ENCODE measurements at regions not wholly inside any gene's neighbourhood (a gene's known extent, or its start where the extent isn't known, plus 50 kb on each side); places are given as distances from the start of the nearest gene placed in this dataset.

GRCh38 chr5:153030755-153031725 is 459.4 kb upstream of the GRIA1 start:
- DNase-seq, result no peak

- DNase-seq, result no peak
Observed at GRCh38 chr5:153039501-153039900, 451.0 kb upstream of the GRIA1 start.

- no peak for DNase-seq
Observed at GRCh38 chr5:153043886-153044285, 446.6 kb upstream of the GRIA1 start.

GRCh38 chr5:153050496-153051179 is 439.8 kb upstream of the GRIA1 start:
- no peak for DNase-seq

GRCh38 chr5:153066281-153066680 is 424.2 kb upstream of the GRIA1 start:
- no peak for DNase-seq

GRCh38 chr5:153067869-153068268 is 422.6 kb upstream of the GRIA1 start:
- DNase-seq, result no peak

- DNase-seq, result no peak
Observed at GRCh38 chr5:153079396-153079795, 411.1 kb upstream of the GRIA1 start.

- no peak for DNase-seq
Observed at GRCh38 chr5:153080940-153081339, 409.5 kb upstream of the GRIA1 start.

- DNase-seq, result no peak
Observed at GRCh38 chr5:153081385-153081784, 409.1 kb upstream of the GRIA1 start.

- DNase-seq, result no peak
Observed at GRCh38 chr5:153084511-153084910, 406.0 kb upstream of the GRIA1 start.

- no peak for DNase-seq
Observed at GRCh38 chr5:153086486-153086885, 404.0 kb upstream of the GRIA1 start.

- DNase-seq, result no peak
Observed at GRCh38 chr5:153088538-153088937, 401.9 kb upstream of the GRIA1 start.

GRCh38 chr5:153094333-153094732 is 396.1 kb upstream of the GRIA1 start:
- no peak for DNase-seq

GRCh38 chr5:153096381-153096780 is 394.1 kb upstream of the GRIA1 start:
- no peak for DNase-seq

GRCh38 chr5:153099328-153099727 is 391.1 kb upstream of the GRIA1 start:
- DNase-seq, result no peak

GRCh38 chr5:153101235-153102180 is 389.0 kb upstream of the GRIA1 start:
- DNase-seq, result no peak

GRCh38 chr5:153116916-153117315 is 373.6 kb upstream of the GRIA1 start:
- DNase-seq, result no peak

GRCh38 chr5:153118018-153118417 is 372.5 kb upstream of the GRIA1 start:
- DNase-seq, result no peak

GRCh38 chr5:153122403-153122802 is 368.1 kb upstream of the GRIA1 start:
- no peak for DNase-seq

GRCh38 chr5:153130296-153130695 is 360.2 kb upstream of the GRIA1 start:
- DNase-seq, result no peak

GRCh38 chr5:153135411-153135810 is 355.1 kb upstream of the GRIA1 start:
- no peak for DNase-seq

- DNase-seq, result no peak
Observed at GRCh38 chr5:153136910-153137614, 353.4 kb upstream of the GRIA1 start.

All from activated CD8-positive, alpha-beta memory T cell treated with anti-CD3 and anti-CD28 coated beads for 24 hours (primary cell).